SK-N-SH treated with all-trans-retinoic acid at 6 μM for 48 hours (cell line): ENCODE measurements at regions not wholly inside any gene's neighbourhood (a gene's known extent, or its start where the extent isn't known, plus 50 kb on each side); places are given as distances from the start of the nearest gene placed in this dataset.

Experiments
- ARNTL ChIP-seq: fragments of 450-650 bp; formaldehyde crosslinking; IDR thresholded peaks from 2 replicates; pipeline ENCODE4 v1.5.0; 2020; ENCODE audit warnings: low read depth, mild to moderate bottlenecking, moderate library complexity, borderline replicate concordance
- CSRNP3 ChIP-seq: fragments of 250-450 bp; sonication (Bioruptor Pico); IDR thresholded peaks from 2 replicates; pipeline ENCODE4 v1.5.1; 2021; ENCODE audit warnings: mild to moderate bottlenecking, moderate library complexity
- POU6F1 ChIP-seq: fragments of 250-450 bp; sonication (Bioruptor Pico); IDR thresholded peaks from 2 replicates; pipeline ENCODE4 v1.8.0; 2021; ENCODE audit warnings: low read depth, mild to moderate bottlenecking, moderate library complexity, borderline replicate concordance
- RARB ChIP-seq: fragments of 250-450 bp; sonication (Bioruptor Pico); IDR thresholded peaks from 2 replicates; pipeline ENCODE4 v1.8.0; 2021; ENCODE audit warnings: mild to moderate bottlenecking, moderate library complexity
- SNAI2 ChIP-seq: fragments of 250-450 bp; sonication (Bioruptor Pico); IDR thresholded peaks from 2 replicates; pipeline ENCODE4 v1.5.0; 2020; ENCODE audit warnings: mild to moderate bottlenecking, moderate library complexity
- TCF4 ChIP-seq: fragments of 250-450 bp; sonication (Bioruptor Pico); IDR thresholded peaks from 2 replicates; pipeline ENCODE4 v1.8.0; 2021; ENCODE audit warnings: mild to moderate bottlenecking, moderate library complexity, borderline replicate concordance
- ZFP3 ChIP-seq: fragments of 250-450 bp; sonication (Bioruptor Pico); IDR thresholded peaks from 2 replicates; pipeline ENCODE4 v1.5.0; 2020; ENCODE audit warnings: mild to moderate bottlenecking, moderate library complexity
- ZFP30 ChIP-seq: fragments of 450-650 bp; formaldehyde crosslinking; IDR thresholded peaks from 2 replicates; pipeline ENCODE4 v1.5.0; 2022; ENCODE audit warnings: mild to moderate bottlenecking, moderate library complexity
- ZNF70 ChIP-seq: fragments of 450-650 bp; formaldehyde crosslinking; IDR thresholded peaks from 2 replicates; pipeline ENCODE4 v1.5.0; 2020; ENCODE audit warnings: mild to moderate bottlenecking, moderate library complexity
- ZNF8 ChIP-seq: fragments of 450-650 bp; formaldehyde crosslinking; IDR thresholded peaks from 2 replicates; pipeline ENCODE4 v1.5.0; 2020; ENCODE audit warnings: mild to moderate bottlenecking, moderate library complexity
- TF ChIP-seq, protein P1 (sequence below): fragments of 250-450 bp; sonication (Bioruptor Pico); IDR thresholded peaks from 2 replicates; pipeline ENCODE4 v1.5.1; 2020; ENCODE audit warnings: low read depth, mild to moderate bottlenecking, moderate library complexity
- TF ChIP-seq, protein P2 (sequence below): fragments of 250-450 bp; sonication (Bioruptor Pico); IDR thresholded peaks from 2 replicates; pipeline ENCODE4 v1.8.0; 2020; ENCODE audit warnings: mild to moderate bottlenecking, moderate library complexity, borderline replicate concordance

GRCh38 chr13:79725841-79726240, 244.9 kb downstream of the NDFIP2 start:
- TF ChIP-seq ZFP30 (CRISPR knock-in tag) (no peak), POU6F1 (CRISPR knock-in tag) (no peak), ZNF8 (CRISPR knock-in tag) (no peak), SNAI2 (CRISPR knock-in tag) (no peak), CSRNP3 (CRISPR knock-in tag) (no peak), ARNTL (CRISPR knock-in tag) (no peak), ZFP3 (CRISPR knock-in tag) (no peak), RARB (CRISPR knock-in tag) (no peak), ZNF70 (no peak), TCF4 (CRISPR knock-in tag) (peak; percentile 79)
- TF ChIP-seq, protein P1, sequence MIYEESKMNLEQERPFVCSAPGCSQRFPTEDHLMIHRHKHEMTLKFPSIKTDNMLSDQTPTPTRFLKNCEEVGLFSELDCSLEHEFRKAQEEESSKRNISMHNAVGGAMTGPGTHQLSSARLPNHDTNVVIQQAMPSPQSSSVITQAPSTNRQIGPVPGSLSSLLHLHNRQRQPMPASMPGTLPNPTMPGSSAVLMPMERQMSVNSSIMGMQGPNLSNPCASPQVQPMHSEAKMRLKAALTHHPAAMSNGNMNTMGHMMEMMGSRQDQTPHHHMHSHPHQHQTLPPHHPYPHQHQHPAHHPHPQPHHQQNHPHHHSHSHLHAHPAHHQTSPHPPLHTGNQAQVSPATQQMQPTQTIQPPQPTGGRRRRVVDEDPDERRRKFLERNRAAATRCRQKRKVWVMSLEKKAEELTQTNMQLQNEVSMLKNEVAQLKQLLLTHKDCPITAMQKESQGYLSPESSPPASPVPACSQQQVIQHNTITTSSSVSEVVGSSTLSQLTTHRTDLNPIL = no peak
- TF ChIP-seq, protein P2, sequence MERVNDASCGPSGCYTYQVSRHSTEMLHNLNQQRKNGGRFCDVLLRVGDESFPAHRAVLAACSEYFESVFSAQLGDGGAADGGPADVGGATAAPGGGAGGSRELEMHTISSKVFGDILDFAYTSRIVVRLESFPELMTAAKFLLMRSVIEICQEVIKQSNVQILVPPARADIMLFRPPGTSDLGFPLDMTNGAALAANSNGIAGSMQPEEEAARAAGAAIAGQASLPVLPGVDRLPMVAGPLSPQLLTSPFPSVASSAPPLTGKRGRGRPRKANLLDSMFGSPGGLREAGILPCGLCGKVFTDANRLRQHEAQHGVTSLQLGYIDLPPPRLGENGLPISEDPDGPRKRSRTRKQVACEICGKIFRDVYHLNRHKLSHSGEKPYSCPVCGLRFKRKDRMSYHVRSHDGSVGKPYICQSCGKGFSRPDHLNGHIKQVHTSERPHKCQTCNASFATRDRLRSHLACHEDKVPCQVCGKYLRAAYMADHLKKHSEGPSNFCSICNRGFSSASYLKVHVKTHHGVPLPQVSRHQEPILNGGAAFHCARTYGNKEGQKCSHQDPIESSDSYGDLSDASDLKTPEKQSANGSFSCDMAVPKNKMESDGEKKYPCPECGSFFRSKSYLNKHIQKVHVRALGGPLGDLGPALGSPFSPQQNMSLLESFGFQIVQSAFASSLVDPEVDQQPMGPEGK (CRISPR knock-in tag) = no peak
